ENCODE measurements at regions not wholly inside any gene's neighbourhood (a gene's known extent, or its start where the extent isn't known, plus 50 kb on each side); places are given as distances from the start of the nearest gene placed in this dataset.

DNA sequence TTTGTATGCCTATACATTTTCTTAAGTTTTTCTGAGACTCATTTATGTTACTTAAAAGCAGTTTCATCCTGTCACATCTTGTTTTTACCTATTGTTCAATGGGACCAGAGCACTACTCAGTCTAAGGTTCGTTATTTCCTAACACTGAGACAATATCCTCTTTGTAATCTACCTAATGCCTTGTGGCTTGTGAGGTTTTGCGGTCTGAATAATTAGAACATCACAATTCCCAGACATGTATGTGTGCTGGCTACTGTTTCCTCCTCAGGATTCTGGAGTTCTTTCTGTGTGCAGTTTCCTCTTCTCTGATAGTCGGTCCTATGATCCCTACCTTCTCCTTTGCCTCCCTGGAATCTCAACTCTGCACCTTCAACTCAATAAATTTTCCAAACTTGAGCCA, 620.2 kb downstream of the ANKRD7 start:
- Histone ChIP-seq H2AFZ (ENCODE audit: low read length) (no peak overlapping the region), H3K9ac (ENCODE audit: low read depth, low read length, poor library complexity, severe bottlenecking) (no peak overlapping the region), H3K36me3 (ENCODE audit: insufficient read depth, low read length) (no peaks in the 10 kb centered on the region), H3K4me3 (ENCODE audit: low read length, poor library complexity, severe bottlenecking) (no peak overlapping the region), H4K20me1 (ENCODE audit: insufficient read depth, low read length, poor library complexity, severe bottlenecking) (no peaks in the 10 kb centered on the region), H3K4me2 (ENCODE audit: low read depth, low read length, poor library complexity, severe bottlenecking) (no peak overlapping the region), H3K9me2 (replicated peaks; ENCODE audit: low read depth, low read length) (no peaks in the 10 kb centered on the region), H3K9me3 (ENCODE audit: insufficient read depth, low read depth, low read length) (no peaks in the 10 kb centered on the region), H3F3A (ENCODE audit: low read depth) (no peaks in the 10 kb centered on the region), H3K27me3 (ENCODE audit: insufficient read depth, low read length, poor library complexity, severe bottlenecking) (no peaks in the 10 kb centered on the region), H3K79me2 (ENCODE audit: insufficient read depth, low read length) (no peaks in the 10 kb centered on the region), H3K4me1 (ENCODE audit: insufficient read depth, low read length, poor library complexity, severe bottlenecking) (no peaks in the 10 kb centered on the region)
- TF ChIP-seq EZH2phosphoT487 (IDR thresholded peaks at IDR 0.05; ENCODE audit: borderline replicate concordance): no peak
- TF ChIP-seq, protein P1, sequence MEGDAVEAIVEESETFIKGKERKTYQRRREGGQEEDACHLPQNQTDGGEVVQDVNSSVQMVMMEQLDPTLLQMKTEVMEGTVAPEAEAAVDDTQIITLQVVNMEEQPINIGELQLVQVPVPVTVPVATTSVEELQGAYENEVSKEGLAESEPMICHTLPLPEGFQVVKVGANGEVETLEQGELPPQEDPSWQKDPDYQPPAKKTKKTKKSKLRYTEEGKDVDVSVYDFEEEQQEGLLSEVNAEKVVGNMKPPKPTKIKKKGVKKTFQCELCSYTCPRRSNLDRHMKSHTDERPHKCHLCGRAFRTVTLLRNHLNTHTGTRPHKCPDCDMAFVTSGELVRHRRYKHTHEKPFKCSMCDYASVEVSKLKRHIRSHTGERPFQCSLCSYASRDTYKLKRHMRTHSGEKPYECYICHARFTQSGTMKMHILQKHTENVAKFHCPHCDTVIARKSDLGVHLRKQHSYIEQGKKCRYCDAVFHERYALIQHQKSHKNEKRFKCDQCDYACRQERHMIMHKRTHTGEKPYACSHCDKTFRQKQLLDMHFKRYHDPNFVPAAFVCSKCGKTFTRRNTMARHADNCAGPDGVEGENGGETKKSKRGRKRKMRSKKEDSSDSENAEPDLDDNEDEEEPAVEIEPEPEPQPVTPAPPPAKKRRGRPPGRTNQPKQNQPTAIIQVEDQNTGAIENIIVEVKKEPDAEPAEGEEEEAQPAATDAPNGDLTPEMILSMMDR (conservative IDR thresholded peaks at IDR 0.05; ENCODE audit: low read length): no peak

DNA sequence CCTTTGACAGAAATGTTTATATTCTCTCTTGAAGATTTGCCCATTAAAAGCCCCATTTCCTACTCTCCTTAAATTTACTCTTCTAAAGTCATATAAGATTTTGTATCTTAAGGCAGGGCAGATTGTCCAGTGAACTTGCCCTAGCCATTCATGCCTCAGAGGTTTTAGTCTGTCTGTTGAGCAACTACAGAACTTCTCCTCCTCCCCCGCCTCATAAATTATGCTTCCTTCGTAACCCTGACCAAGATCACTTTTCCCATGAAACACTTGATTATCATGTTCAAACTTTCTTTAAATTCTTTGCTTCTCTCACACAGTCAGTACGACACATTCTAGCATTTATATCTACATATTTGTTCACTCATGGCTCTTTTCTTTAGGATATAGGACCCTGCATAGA, 621.3 kb downstream of the ANKRD7 start:
- Histone ChIP-seq H3K4me1 (ENCODE audit: insufficient read depth, low read length, poor library complexity, severe bottlenecking) (no peaks in the 10 kb centered on the region), H3K9me2 (replicated peaks; ENCODE audit: low read depth, low read length) (no peaks in the 10 kb centered on the region), H3K36me3 (ENCODE audit: insufficient read depth, low read length) (no peaks in the 10 kb centered on the region), H3K4me2 (ENCODE audit: low read depth, low read length, poor library complexity, severe bottlenecking) (no peak overlapping the region), H3K27me3 (ENCODE audit: insufficient read depth, low read length, poor library complexity, severe bottlenecking) (no peaks in the 10 kb centered on the region), H3K9ac (ENCODE audit: low read depth, low read length, poor library complexity, severe bottlenecking) (no peak overlapping the region), H2AFZ (ENCODE audit: low read length) (no peak overlapping the region), H4K20me1 (ENCODE audit: insufficient read depth, low read length, poor library complexity, severe bottlenecking) (no peaks in the 10 kb centered on the region), H3F3A (ENCODE audit: low read depth) (no peaks in the 10 kb centered on the region), H3K79me2 (ENCODE audit: insufficient read depth, low read length) (no peaks in the 10 kb centered on the region), H3K9me3 (ENCODE audit: insufficient read depth, low read depth, low read length) (no peaks in the 10 kb centered on the region), H3K4me3 (ENCODE audit: low read length, poor library complexity, severe bottlenecking) (no peak overlapping the region)
- TF ChIP-seq, protein P1 (conservative IDR thresholded peaks at IDR 0.05; ENCODE audit: low read length): no peak
- no peak for TF ChIP-seq EZH2phosphoT487 (IDR thresholded peaks at IDR 0.05; ENCODE audit: borderline replicate concordance)

DNA sequence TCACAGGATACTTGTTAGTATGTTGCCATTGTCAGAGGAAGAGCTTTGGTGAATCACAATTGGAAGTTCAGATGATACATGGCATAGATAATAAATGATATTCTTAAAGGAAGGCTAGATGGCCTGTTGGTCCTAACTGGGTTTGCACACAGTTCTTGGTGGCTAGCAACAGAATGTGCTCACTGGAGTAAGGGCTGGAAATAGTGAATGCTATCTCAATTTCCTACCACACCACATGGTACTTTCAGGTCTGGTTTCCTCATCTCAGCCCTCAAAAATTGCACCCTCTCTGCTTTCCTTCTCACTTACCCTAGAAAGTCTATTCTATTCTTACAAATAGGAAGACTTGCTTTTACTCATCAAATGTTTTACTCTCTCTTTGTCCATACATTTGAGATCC, 622.5 kb downstream of the ANKRD7 start:
- Histone ChIP-seq H3K4me3 (ENCODE audit: low read length, poor library complexity, severe bottlenecking) (no peak overlapping the region), H3K36me3 (ENCODE audit: insufficient read depth, low read length) (no peaks in the 10 kb centered on the region), H3K79me2 (ENCODE audit: insufficient read depth, low read length) (no peaks in the 10 kb centered on the region), H3K9me3 (ENCODE audit: insufficient read depth, low read depth, low read length) (no peaks in the 10 kb centered on the region), H4K20me1 (ENCODE audit: insufficient read depth, low read length, poor library complexity, severe bottlenecking) (no peaks in the 10 kb centered on the region), H3K9me2 (replicated peaks; ENCODE audit: low read depth, low read length) (no peaks in the 10 kb centered on the region), H2AFZ (ENCODE audit: low read length) (no peak overlapping the region), H3K4me1 (ENCODE audit: insufficient read depth, low read length, poor library complexity, severe bottlenecking) (no peaks in the 10 kb centered on the region), H3K27me3 (ENCODE audit: insufficient read depth, low read length, poor library complexity, severe bottlenecking) (no peaks in the 10 kb centered on the region), H3F3A (ENCODE audit: low read depth) (no peaks in the 10 kb centered on the region), H3K4me2 (ENCODE audit: low read depth, low read length, poor library complexity, severe bottlenecking) (no peak overlapping the region), H3K9ac (ENCODE audit: low read depth, low read length, poor library complexity, severe bottlenecking) (no peak overlapping the region)
- TF ChIP-seq, protein P1 (conservative IDR thresholded peaks at IDR 0.05; ENCODE audit: low read length): no peak
- no peak for TF ChIP-seq EZH2phosphoT487 (IDR thresholded peaks at IDR 0.05; ENCODE audit: borderline replicate concordance)

Data from Loucy (cell line).